Body of pancreas (tissue), 4 donors: ENCODE measurements at regions not wholly inside any gene's neighbourhood (a gene's known extent, or its start where the extent isn't known, plus 50 kb on each side); places are given as distances from the start of the nearest gene placed in this dataset.

Experiments used
- ATAC-seq: fragments of 150-250 bp; one replicate; pipeline ENCODE4 v1.9.1; 2016
- DNase-seq, 4 donors: peaks; one replicate each; pipeline ENCODE4 v3.0.0-alpha.2; 2019
- H3K27ac ChIP-seq, 4 donors: fragments of 200-600 bp; sonication (generic); 1 replicate in 3 of 4; 2 replicates in 1 of 4; pipeline versions ENCODE4 v1.5.1 to v1.6.1; 2016 to 2019; ENCODE audit warnings: mild to moderate bottlenecking in 1 of 4, mixed read lengths in 1 of 4, moderate library complexity in 1 of 4
- H3K27me3 ChIP-seq, 2 donors: fragments of 200-600 bp; sonication (generic); one replicate each; pipeline ENCODE4 v1.6.0; 2016; ENCODE audit warnings: mild to moderate bottlenecking in 1 of 2
- H3K36me3 ChIP-seq, 2 donors: fragments of 200-600 bp; sonication (generic); replicated peaks in 1 of 2; 2 replicates each; pipeline ENCODE4 v1.5.1; 2016; ENCODE audit warnings: low read depth in 2 of 2; ENCODE audit not compliant: insufficient read depth in 1 of 2
- H3K4me1 ChIP-seq: fragments of 200-600 bp; sonication (generic); one replicate; pipeline ENCODE4 v1.6.0; 2016
- H3K4me3 ChIP-seq, 2 donors: fragments of 200-600 bp; sonication (generic); 1 replicate in 1 of 2; 2 replicates in 1 of 2; pipeline ENCODE4 v1.5.1; 2016 to 2019
- H3K9me3 ChIP-seq, 3 donors: fragments of 200-600 bp; sonication (generic); 1 replicate in 2 of 3; 2 replicates in 1 of 3; pipeline ENCODE4 v1.5.1; 2016
- POLR2A ChIP-seq, 3 donors: fragments of 450-650 bp; IDR thresholded peaks; one replicate each; pipeline ENCODE4 v1.6.1; 2016; ENCODE audit warnings: antibody characterized with exemption in 3 of 3, mild to moderate bottlenecking in 2 of 3
- WGBS, 2 donors: methylation state at CpG; one replicate each; pipeline ENCODE4 v1.1.5; 2017; 5-methylcytosine and 5-hydroxymethylcytosine counted together
- intact Hi-C: fragments of 100-400 bp; cut with DNase I; formaldehyde crosslinking; loops from one replicate; pipeline ENCODE4 v1.15.1; 2023
- TF ChIP-seq, protein P1 (sequence below), 7 experiments: fragments of 450-650 bp in 4 of 7; fragments of 200-600 bp in 3 of 7; sonication (generic) in 3 of 7; IDR thresholded peaks; one replicate each; pipeline ENCODE4 v1.5.1; 2016 to 2019; ENCODE audit warnings: antibody characterized with exemption in 7 of 7

DNA sequence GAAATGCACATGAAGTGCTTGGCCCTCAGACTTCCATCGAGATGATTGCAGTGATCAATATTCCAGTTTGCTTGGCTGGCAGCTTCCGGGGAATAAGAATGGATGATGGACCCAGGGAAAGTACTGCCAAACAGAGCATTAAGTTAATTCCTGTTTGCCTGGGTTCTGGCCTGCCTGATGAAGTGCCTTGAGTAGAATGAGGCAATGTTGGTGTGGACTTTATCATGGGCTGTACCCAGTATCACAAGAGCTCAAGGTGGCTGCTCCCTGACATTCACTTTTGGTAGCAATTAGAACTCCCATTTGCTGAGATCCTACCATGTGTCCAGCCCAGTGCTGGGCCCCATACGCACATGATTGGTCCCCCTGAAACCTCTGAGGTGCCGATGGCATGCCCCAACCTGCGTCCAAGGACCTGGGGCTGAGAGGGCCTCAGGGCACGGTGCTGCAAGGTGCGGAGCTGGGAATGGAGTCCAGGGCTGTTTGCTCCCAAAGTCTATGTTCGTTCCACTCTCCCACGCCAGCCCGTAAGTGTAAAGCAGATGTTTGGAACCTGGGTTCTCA, 80.7 kb downstream of the SLC25A47 start:
- TF ChIP-seq POLR2A (IDR thresholded peaks at IDR 0.05), result no peak
- TF ChIP-seq, protein P1, sequence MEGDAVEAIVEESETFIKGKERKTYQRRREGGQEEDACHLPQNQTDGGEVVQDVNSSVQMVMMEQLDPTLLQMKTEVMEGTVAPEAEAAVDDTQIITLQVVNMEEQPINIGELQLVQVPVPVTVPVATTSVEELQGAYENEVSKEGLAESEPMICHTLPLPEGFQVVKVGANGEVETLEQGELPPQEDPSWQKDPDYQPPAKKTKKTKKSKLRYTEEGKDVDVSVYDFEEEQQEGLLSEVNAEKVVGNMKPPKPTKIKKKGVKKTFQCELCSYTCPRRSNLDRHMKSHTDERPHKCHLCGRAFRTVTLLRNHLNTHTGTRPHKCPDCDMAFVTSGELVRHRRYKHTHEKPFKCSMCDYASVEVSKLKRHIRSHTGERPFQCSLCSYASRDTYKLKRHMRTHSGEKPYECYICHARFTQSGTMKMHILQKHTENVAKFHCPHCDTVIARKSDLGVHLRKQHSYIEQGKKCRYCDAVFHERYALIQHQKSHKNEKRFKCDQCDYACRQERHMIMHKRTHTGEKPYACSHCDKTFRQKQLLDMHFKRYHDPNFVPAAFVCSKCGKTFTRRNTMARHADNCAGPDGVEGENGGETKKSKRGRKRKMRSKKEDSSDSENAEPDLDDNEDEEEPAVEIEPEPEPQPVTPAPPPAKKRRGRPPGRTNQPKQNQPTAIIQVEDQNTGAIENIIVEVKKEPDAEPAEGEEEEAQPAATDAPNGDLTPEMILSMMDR (IDR thresholded peaks at IDR 0.05), result no peak
- intact Hi-C loops, result no loop called here
- WGBS, 2 donors, result 86 to 89% methylated on average over 10 of the region's 10 CpGs
- H3K27ac ChIP-seq, result no peak overlapping the region
- no peaks in the 10 kb centered on the region for H3K9me3 ChIP-seq
- DNase-seq, result no peak
- no peak for ATAC-seq
- no peak overlapping the region for H3K4me3 ChIP-seq
- peaks cover 56% of the 10 kb centered on the region for H3K4me1 ChIP-seq
- H3K36me3 ChIP-seq, result no peaks in the 10 kb centered on the region
- H3K27me3 ChIP-seq, result no peaks in the 10 kb centered on the region

GRCh38 chr14:100404419-100404818, 81.3 kb downstream of the SLC25A47 start:
- DNase-seq (no peak), ATAC-seq (no peak)
- H3K4me1 ChIP-seq, result peaks cover 52% of the 10 kb centered on the region
- no peaks in the 10 kb centered on the region for H3K36me3 ChIP-seq
- no peaks in the 10 kb centered on the region for H3K9me3 ChIP-seq
- 90% methylated on average over 4 of the region's 4 CpGs; no CpG with 5 or more reads in 1 of the 2 donors for WGBS, 2 donors
- intact Hi-C loops, result no loop called here
- H3K27me3 ChIP-seq, result no peaks in the 10 kb centered on the region
- no peak overlapping the region for H3K27ac ChIP-seq
- TF ChIP-seq, protein P1 (IDR thresholded peaks at IDR 0.05), result no peak
- no peak for TF ChIP-seq POLR2A (IDR thresholded peaks at IDR 0.05)
- no peak overlapping the region for H3K4me3 ChIP-seq

DNA sequence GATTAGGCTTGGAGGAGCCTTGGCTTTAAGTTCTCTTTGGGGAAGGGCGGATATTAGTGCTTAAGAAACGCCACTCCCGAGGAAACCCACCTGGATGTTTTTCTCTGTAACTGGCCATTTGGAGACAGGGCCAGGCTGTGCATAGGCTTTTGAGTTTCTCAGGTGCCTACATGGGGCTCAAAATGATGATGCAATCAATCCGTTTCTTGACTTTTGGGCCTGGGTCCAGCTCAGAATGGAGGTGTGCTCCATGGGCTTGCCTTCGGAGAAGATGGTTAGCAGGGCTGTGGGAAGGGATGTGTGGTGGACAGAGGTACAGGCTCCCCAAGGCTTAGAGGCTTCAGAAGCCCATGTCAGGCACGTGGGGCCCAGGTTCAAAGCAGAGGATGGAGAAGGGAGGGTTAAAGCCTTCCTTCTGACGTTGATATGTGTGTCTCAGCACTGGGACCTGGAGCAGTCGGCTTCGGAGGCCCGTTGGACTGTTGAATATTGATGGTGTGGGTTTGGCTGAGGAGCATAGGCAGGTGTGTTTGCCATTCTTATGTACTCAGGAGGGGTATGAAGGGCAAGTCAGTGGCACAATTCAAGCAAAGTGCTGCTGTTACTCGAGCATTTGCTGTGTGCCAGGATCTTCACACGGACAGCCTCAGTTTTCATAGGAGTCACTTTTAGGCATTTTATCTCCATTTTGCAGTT, 82.8 kb downstream of the SLC25A47 start:
- no peaks in the 10 kb centered on the region for H3K36me3 ChIP-seq
- TF ChIP-seq, protein P1 (IDR thresholded peaks at IDR 0.05), result no peak
- TF ChIP-seq POLR2A (IDR thresholded peaks at IDR 0.05), result no peak
- H3K27me3 ChIP-seq, result no peaks in the 10 kb centered on the region
- WGBS, 2 donors, result 52 to 53% methylated on average over 12 of the region's 12 CpGs
- DNase-seq (peak in 3 of 4 donors; percentile 48 to 65 (median 60)), ATAC-seq (peak; percentile 50)
- H3K9me3 ChIP-seq, result no peaks in the 10 kb centered on the region
- H3K4me1 ChIP-seq, result peaks cover 41% of the 10 kb centered on the region
- no peak overlapping the region for H3K4me3 ChIP-seq
- peak overlapping the region; percentile 56 to 76 (median 68) for H3K27ac ChIP-seq
- intact Hi-C loops, result no loop called here

GRCh38 chr14:100406505-100407131, 83.5 kb downstream of the SLC25A47 start:
- DNase-seq (peak; percentile 53 to 75 (median 72)), ATAC-seq (peak; percentile 74)
- H3K4me1 ChIP-seq, result peaks cover 41% of the 10 kb centered on the region
- no peaks in the 10 kb centered on the region for H3K9me3 ChIP-seq
- intact Hi-C loops, result no loop called here
- no peak for TF ChIP-seq POLR2A (IDR thresholded peaks at IDR 0.05)
- TF ChIP-seq, protein P1 (IDR thresholded peaks at IDR 0.05), result no peak
- H3K27ac ChIP-seq, result peak overlapping the region; percentile 56 to 76 (median 68)
- no peaks in the 10 kb centered on the region for H3K27me3 ChIP-seq
- no peak overlapping the region for H3K4me3 ChIP-seq
- H3K36me3 ChIP-seq, result no peaks in the 10 kb centered on the region
- 19 to 22% methylated on average over 10 of the region's 10 CpGs for WGBS, 2 donors
